MCF 10A (cell line): ENCODE measurements at regions not wholly inside any gene's neighbourhood (a gene's known extent, or its start where the extent isn't known, plus 50 kb on each side); places are given as distances from the start of the nearest gene placed in this dataset.
A peak's percentile ranks its signal among the peaks of the same experiment; 100 is the strongest.

ENCODE experiments used
- BruUV-seq: library from RNA; stranded (reverse); fragments of 400-500 nt; replicated peaks from 2 replicates; lab custom pipeline; 2021; lab: Mats Ljungman, UMichigan
- CTCF ChIA-PET: fragments of 300-600 bp; sonication (Branson Sonifier 250); formaldehyde crosslinking; extraction: SDS; loops from one replicate; lab custom pipeline; 2021; ENCODE audit warnings: antibody characterized with exemption, inconsistent platforms; lab: Yijun Ruan, JAX
- POLR2A ChIA-PET: fragments of 300-600, 350-650 bp; sonication (Branson Sonifier 250); formaldehyde crosslinking; extraction: SDS; loops from one replicate; lab custom pipeline; 2020; ENCODE audit warnings: antibody characterized with exemption, inconsistent platforms; lab: Yijun Ruan, JAX
- DNase-seq: peaks from one replicate; pipeline ENCODE4 v3.0.0-alpha.2; 2018; ENCODE audit not compliant: unreplicated experiment
- H3K27ac Mint-ChIP-seq: one replicate; pipeline ENCODE4 v1.8.0; 2022; ENCODE audit warnings: mild to moderate bottlenecking, low read depth, mixed read lengths; ENCODE audit not compliant: unreplicated experiment
- H3K27me3 Mint-ChIP-seq: one replicate; pipeline ENCODE4 v1.8.0; 2022; ENCODE audit warnings: mixed read lengths; ENCODE audit not compliant: insufficient read depth, unreplicated experiment
- H3K36me3 Mint-ChIP-seq: one replicate; pipeline ENCODE4 v1.8.0; 2022; ENCODE audit warnings: mild to moderate bottlenecking, moderate library complexity, mixed read lengths; ENCODE audit not compliant: insufficient read depth, unreplicated experiment
- H3K4me1 Mint-ChIP-seq: one replicate; pipeline ENCODE4 v1.8.0; 2022; ENCODE audit warnings: mixed read lengths; ENCODE audit not compliant: insufficient read depth, unreplicated experiment
- H3K4me3 Mint-ChIP-seq: one replicate; pipeline ENCODE4 v1.8.0; 2022; ENCODE audit warnings: mild to moderate bottlenecking, moderate library complexity, mixed read lengths; ENCODE audit not compliant: unreplicated experiment
- H3K9me3 Mint-ChIP-seq: one replicate; pipeline ENCODE4 v1.8.0; 2022; ENCODE audit warnings: mixed read lengths; ENCODE audit not compliant: unreplicated experiment
- CTCF ChIP-seq: fragments of 200-600 bp; IDR thresholded peaks from one replicate; pipeline ENCODE4 v1.8.0; 2022; ENCODE audit warnings: antibody characterized with exemption, mild to moderate bottlenecking; ENCODE audit not compliant: unreplicated experiment
- intact Hi-C: fragments of 100-400 bp; cut with micrococcal nuclease; formaldehyde crosslinking; loops from 2 replicates; pipeline ENCODE4 v1.14.1; 2022

- intact Hi-C loops, result loop anchor here (1.0 kb wide), 2 partner anchors 197 to 408 kb away; no protein-coding TSS in a partner anchor
- POLR2A ChIA-PET, result interaction anchor here (1.1 kb wide), 1 partner anchor 22 kb away, joined by 3 read pairs; no protein-coding TSS in a partner anchor
- H3K4me3 Mint-ChIP-seq, result no peak overlapping the region
- H3K36me3 Mint-ChIP-seq, result no peaks in the 10 kb centered on the region
- no peaks in the 10 kb centered on the region for H3K27me3 Mint-ChIP-seq
- TF ChIP-seq CTCF, result peak; percentile 50
- no TSS peak for BruUV-seq
- H3K4me1 Mint-ChIP-seq, result no peaks in the 10 kb centered on the region
- H3K9me3 Mint-ChIP-seq, result no peaks in the 10 kb centered on the region
- CTCF ChIA-PET, result interaction anchor here (0.6 to 1.6 kb wide), 14 partner anchors 14 to 1275 kb away, joined by 3 to 5 read pairs (median 4); no protein-coding TSS in a partner anchor
- H3K27ac Mint-ChIP-seq, result no peak overlapping the region
- peak; percentile 47 for DNase-seq
These were observed 714.8 kb downstream of the DHX35 start for GRCh38 chr20:39676857-39677391.

- Mint-ChIP-seq H3K27ac (no peak overlapping the region), H3K36me3 (no peaks in the 10 kb centered on the region), H3K9me3 (no peaks in the 10 kb centered on the region), H3K4me3 (no peak overlapping the region), H3K4me1 (no peaks in the 10 kb centered on the region), H3K27me3 (no peaks in the 10 kb centered on the region)
- ChIA-PET CTCF (interaction anchor here (0.7 to 1.8 kb wide), 5 partner anchors 16 to 585 kb away, joined by 3 to 6 read pairs (median 4); no protein-coding TSS in a partner anchor), POLR2A (no interaction called here)
- DNase-seq, result no peak
- no TSS peak for BruUV-seq
- intact Hi-C loops, result no loop called here
- TF ChIP-seq CTCF, result no peak
These were observed 714.1 kb downstream of the DHX35 start for GRCh38 chr20:39676241-39676640.

GRCh38 chr20:39674842-39675241 is 712.7 kb downstream of the DHX35 start:
- CTCF ChIA-PET, result interaction anchor here (0.7 to 1.8 kb wide), 2 partner anchors 15 to 17 kb away, joined by 4 to 6 read pairs; no protein-coding TSS in a partner anchor

GRCh38 chr20:39670988-39671387 is 708.8 kb downstream of the DHX35 start:
- DNase-seq, result no peak
- H3K4me3 Mint-ChIP-seq, result no peak overlapping the region
- no peak overlapping the region for H3K27ac Mint-ChIP-seq
- ChIA-PET CTCF (interaction anchor here (0.7 to 1.2 kb wide), 2 partner anchors 406 to 567 kb away, joined by 3 to 4 read pairs; no protein-coding TSS in a partner anchor), POLR2A (no interaction called here)
- no peak for TF ChIP-seq CTCF
- H3K27me3 Mint-ChIP-seq, result no peaks in the 10 kb centered on the region
- no peaks in the 10 kb centered on the region for H3K4me1 Mint-ChIP-seq
- intact Hi-C loops, result no loop called here
- no peaks in the 10 kb centered on the region for H3K36me3 Mint-ChIP-seq
- BruUV-seq, result no TSS peak
- H3K9me3 Mint-ChIP-seq, result no peaks in the 10 kb centered on the region

More at GRCh38 chr20:39674842-39675241, 712.7 kb downstream of the DHX35 start:
- intact Hi-C loops, result no loop called here
- Mint-ChIP-seq H3K4me3 (no peak overlapping the region), H3K4me1 (no peaks in the 10 kb centered on the region), H3K27ac (no peak overlapping the region), H3K9me3 (no peaks in the 10 kb centered on the region), H3K27me3 (no peaks in the 10 kb centered on the region), H3K36me3 (no peaks in the 10 kb centered on the region)
- TF ChIP-seq CTCF, result no peak
- BruUV-seq, result no TSS peak
- POLR2A ChIA-PET, result no interaction called here
- DNase-seq, result no peak
